B cell (primary cell): ENCODE measurements at regions not wholly inside any gene's neighbourhood (a gene's known extent, or its start where the extent isn't known, plus 50 kb on each side); places are given as distances from the start of the nearest gene placed in this dataset.

Source experiments
- ATAC-seq: fragments of 200-7000 bp; cut with Tn5 transposase; one replicate; pipeline ENCODE4 v1.10.0; 2021; ENCODE audit warnings: low read depth, mild to moderate bottlenecking, moderate number of reproducible peaks, moderate library complexity
- CTCF ChIA-PET: fragments of 350-600 bp; sonication (Branson Sonifier 250); formaldehyde crosslinking; loops from one replicate; lab custom pipeline; 2021; ENCODE audit warnings: antibody characterized with exemption, inconsistent platforms; lab: Charles Lee
- POLR2A ChIA-PET: fragments of 350-600 bp; sonication (Branson Sonifier 250); formaldehyde crosslinking; loops from one replicate; lab custom pipeline; 2021; ENCODE audit warnings: antibody characterized with exemption; lab: Charles Lee
- DNase-seq: peaks from one replicate; pipeline ENCODE4 v3.0.0; 2013
- H2AFZ ChIP-seq: 2 replicates; pipeline ENCODE4 v1.6.1; 2012; ENCODE audit warnings: mild to moderate bottlenecking, low read depth, low read length; ENCODE audit not compliant: insufficient read depth, poor library complexity, severe bottlenecking
- H3K27ac ChIP-seq, 2 donors: 1 replicate in 1 of 2; 2 replicates in 1 of 2; pipeline ENCODE4 v1.5.1; 2012 to 2013; ENCODE audit warnings: low read length in 2 of 2, mild to moderate bottlenecking in 2 of 2, moderate library complexity in 1 of 2
- H3K27me3 ChIP-seq, 4 experiments: fragments of 200-600 bp in 1 of 4; sonication (generic) in 1 of 4; replicated peaks in 1 of 4; 1 replicate in 2 of 4; 2 replicates in 2 of 4; pipeline versions ENCODE4 v1.6.1 to v1.7.0; 2013 to 2016; ENCODE audit warnings: low read length in 3 of 4, mild to moderate bottlenecking in 2 of 4, mixed read lengths in 1 of 4, moderate library complexity in 1 of 4; ENCODE audit not compliant: insufficient read depth in 4 of 4, control insufficient read depth in 3 of 4; ENCODE audit errors: control extremely low read depth in 1 of 4
- H3K36me3 ChIP-seq, 2 experiments: replicated peaks in 1 of 2; 1 replicate in 1 of 2; 2 replicates in 1 of 2; pipeline versions ENCODE4 v1.6.1 to v1.7.1; 2013; ENCODE audit warnings: low read length in 1 of 2; ENCODE audit not compliant: insufficient read depth in 2 of 2, control insufficient read depth in 1 of 2; ENCODE audit errors: control extremely low read depth in 1 of 2, extremely low read depth in 1 of 2
- H3K4me1 ChIP-seq, 2 donors: fragments of 200-600 bp in 1 of 2; sonication (generic) in 1 of 2; 1 replicate in 1 of 2; 2 replicates in 1 of 2; pipeline versions ENCODE4 v1.5.1 to v1.6.1; 2013 to 2017; ENCODE audit warnings: low read length in 2 of 2; ENCODE audit not compliant: control insufficient read depth in 2 of 2, insufficient read depth in 2 of 2
- H3K4me2 ChIP-seq: replicated peaks from 2 replicates; pipeline ENCODE3; 2012; ENCODE audit warnings: mild to moderate bottlenecking, low read depth, low read length; ENCODE audit not compliant: poor library complexity, severe bottlenecking
- H3K4me3 ChIP-seq, 5 experiments: fragments of 200-600 bp in 1 of 5; sonication (generic) in 1 of 5; 1 replicate in 3 of 5; 2 replicates in 2 of 5; pipeline versions ENCODE4 v1.5.1 to v1.7.0; 2011 to 2016; ENCODE audit warnings: low read length in 4 of 5, mild to moderate bottlenecking in 4 of 5, low read depth in 2 of 5, control low read depth in 1 of 5, moderate library complexity in 1 of 5; ENCODE audit not compliant: insufficient read depth in 1 of 5; ENCODE audit errors: control extremely low read depth in 1 of 5, extremely low read depth in 1 of 5
- H3K79me2 ChIP-seq: fragments of 200-600 bp; sonication (generic); one replicate; pipeline ENCODE4 v1.6.0; 2016; ENCODE audit warnings: low read length; ENCODE audit not compliant: control insufficient read depth, insufficient read depth
- H3K9ac ChIP-seq: fragments of 200-600 bp; sonication (generic); 2 replicates; pipeline ENCODE4 v1.6.1; 2017; ENCODE audit warnings: mild to moderate bottlenecking, low read length, moderate library complexity
- H3K9me3 ChIP-seq, 3 donors: one replicate each; pipeline versions ENCODE4 v1.6.1 to v1.7.1; 2013; ENCODE audit warnings: low read length in 2 of 3; ENCODE audit not compliant: control insufficient read depth in 2 of 3, insufficient read depth in 1 of 3; ENCODE audit errors: control extremely low read depth in 1 of 3
- H4K20me1 ChIP-seq: 2 replicates; pipeline ENCODE4 v1.6.0; 2012; ENCODE audit warnings: mild to moderate bottlenecking, low read length; ENCODE audit not compliant: insufficient read depth, control insufficient read depth, poor library complexity, severe bottlenecking
- H3K27ac Mint-ChIP-seq: one replicate; pipeline ENCODE4 v1.8.0; 2021; ENCODE audit warnings: mixed read lengths
- H3K27me3 Mint-ChIP-seq: one replicate; pipeline ENCODE4 v1.8.0; 2021; ENCODE audit warnings: mixed read lengths
- H3K4me1 Mint-ChIP-seq: one replicate; pipeline ENCODE4 v1.8.0; 2021; ENCODE audit warnings: mixed read lengths
- H3K4me3 Mint-ChIP-seq: one replicate; pipeline ENCODE4 v1.8.0; 2021; ENCODE audit warnings: mixed read lengths
- H3K9me3 Mint-ChIP-seq: one replicate; pipeline ENCODE4 v1.8.0; 2022; ENCODE audit warnings: mixed read lengths; ENCODE audit not compliant: insufficient read depth
- CTCF ChIP-seq: fragments of 200-600 bp; IDR thresholded peaks from one replicate; pipeline ENCODE4 v1.8.0; 2022; ENCODE audit warnings: antibody characterized with exemption, mild to moderate bottlenecking
- EZH2 ChIP-seq: IDR thresholded peaks from 2 replicates; pipeline ENCODE4 v1.6.1; 2012; ENCODE audit warnings: borderline replicate concordance, low read depth, mild to moderate bottlenecking, moderate library complexity, low read length; ENCODE audit not compliant: insufficient read depth, poor library complexity, severe bottlenecking
- WGBS: methylation state at CpG from one replicate; pipeline ENCODE4 v1.1.5; 2013; ENCODE audit warnings: missing lambda C conversion rate; ENCODE audit not compliant: insufficient coverage; 5-methylcytosine and 5-hydroxymethylcytosine counted together
- intact Hi-C: fragments of 100-400 bp; cut with micrococcal nuclease; formaldehyde crosslinking; loops from one replicate; pipeline ENCODE4 v1.10.0; 2022

- H3K4me1 ChIP-seq = no peaks in the 10 kb centered on the region
- intact Hi-C loops = no loop called here
- CTCF ChIA-PET = no interaction called here
- no peaks in the 10 kb centered on the region for H3K36me3 ChIP-seq
- H4K20me1 ChIP-seq = no peaks in the 10 kb centered on the region
- Mint-ChIP-seq H3K27ac (no peak overlapping the region), H3K4me3 (no peak overlapping the region), H3K4me1 (no peaks in the 10 kb centered on the region), H3K27me3 (no peaks in the 10 kb centered on the region), H3K9me3 (peaks cover 14% of the 10 kb centered on the region)
- no peak for TF ChIP-seq EZH2
- no peak for TF ChIP-seq CTCF
- ATAC-seq (no peak), DNase-seq (no peak)
- H3K27ac ChIP-seq = no peak overlapping the region
- H3K79me2 ChIP-seq = no peaks in the 10 kb centered on the region
- H2AFZ ChIP-seq = no peak overlapping the region
- WGBS = no CpG with 5 or more reads among the region's 2 CpGs
- H3K9ac ChIP-seq = no peak overlapping the region
- no peak overlapping the region for H3K4me3 ChIP-seq
- H3K4me2 ChIP-seq = no peak overlapping the region
- POLR2A ChIA-PET = no interaction called here
- no peaks in the 10 kb centered on the region for H3K27me3 ChIP-seq
- peaks cover 0 to 14% (median 12%) of the 10 kb centered on the region in 3 donors for H3K9me3 ChIP-seq
Observed at GRCh38 chr5:35557199-35557598, 60.5 kb upstream of the SPEF2 start.

GRCh38 chr5:35554016-35554415 is 63.6 kb upstream of the SPEF2 start:
- ATAC-seq = no peak
- Histone ChIP-seq H3K9ac (no peak overlapping the region), H3K27me3 (no peaks in the 10 kb centered on the region), H3K79me2 (no peaks in the 10 kb centered on the region), H3K36me3 (no peaks in the 10 kb centered on the region), H3K9me3 (peaks cover 0 to 14% (median 10%) of the 10 kb centered on the region in 3 donors), H3K4me3 (no peak overlapping the region), H4K20me1 (no peaks in the 10 kb centered on the region), H3K4me2 (no peak overlapping the region), H3K27ac (no peak overlapping the region), H3K4me1 (no peaks in the 10 kb centered on the region), H2AFZ (no peak overlapping the region)
- H3K9me3 Mint-ChIP-seq = peaks cover 11% of the 10 kb centered on the region
- no peaks in the 10 kb centered on the region for H3K4me1 Mint-ChIP-seq
- CTCF ChIA-PET = no interaction called here
- WGBS = no CpG with 5 or more reads among the region's 3 CpGs
- TF ChIP-seq EZH2 = no peak
- POLR2A ChIA-PET = no interaction called here
- no peak overlapping the region for H3K4me3 Mint-ChIP-seq
- H3K27me3 Mint-ChIP-seq = no peaks in the 10 kb centered on the region
- H3K27ac Mint-ChIP-seq = no peak overlapping the region
- DNase-seq = no peak
- intact Hi-C loops = no loop called here
